ENCODE measurements at regions not wholly inside any gene's neighbourhood (a gene's known extent, or its start where the extent isn't known, plus 50 kb on each side); places are given as distances from the start of the nearest gene placed in this dataset.
"Not testable (repeated sequence)": the region's sequence is repeated elsewhere in the genome, so short reads cannot be mapped to it uniquely, and the experiment has no call there.

DNA sequence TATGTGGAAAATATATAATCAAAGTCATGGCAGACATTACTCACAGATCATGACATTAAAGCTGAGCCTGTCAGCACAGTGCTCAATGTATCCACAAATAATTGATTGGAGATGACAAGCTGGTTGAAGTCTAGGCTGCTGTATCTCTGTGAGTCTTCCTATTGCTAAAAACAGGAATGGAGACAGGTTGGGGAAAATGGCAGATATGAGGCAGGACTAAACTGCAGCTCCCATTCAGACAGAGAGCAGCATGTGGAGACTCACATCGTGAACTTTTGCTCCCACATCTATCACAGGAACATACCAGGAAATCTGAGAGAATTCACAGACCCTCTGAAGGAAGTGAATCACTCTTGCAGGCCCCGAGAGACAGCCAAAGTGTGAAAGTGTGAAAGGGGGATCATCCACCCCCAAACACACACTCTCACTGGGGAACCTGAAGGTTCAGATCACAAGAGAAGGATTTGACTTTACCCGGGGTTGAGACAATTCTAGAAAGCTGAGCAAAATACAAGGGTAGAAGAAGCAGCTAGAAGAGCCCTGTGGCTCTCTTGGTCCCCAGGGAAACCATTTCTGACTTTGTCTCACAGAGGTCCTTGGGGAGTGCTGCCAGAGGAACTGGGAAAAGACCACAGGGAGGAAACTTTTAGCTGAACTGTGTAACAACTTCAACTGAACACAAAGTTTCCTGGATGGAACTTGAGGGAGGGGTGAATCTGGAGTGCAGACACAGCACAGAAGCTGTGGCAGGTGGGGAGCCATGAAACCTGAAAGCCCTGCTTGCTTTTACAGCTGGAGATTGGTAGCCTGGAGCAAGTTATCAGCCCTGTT, 173.4 kb downstream of the S1PR1 start:
- Mint-ChIP-seq H3K4me3 (no peak overlapping the region), H3K27me3 (peaks cover 24% of the 10 kb centered on the region), H3K9me3 (no peaks in the 10 kb centered on the region), H3K27ac (ENCODE audit: low read depth) (no peak overlapping the region), H3K4me1 (peaks cover 8% of the 10 kb centered on the region), H3K36me3 (ENCODE audit: insufficient read depth) (no peaks in the 10 kb centered on the region)
- DNase-seq (ENCODE audit: low spot score in 2 of 2) (no peak), ATAC-seq (replicated peaks; ENCODE audit: extremely low read depth, poor library complexity, severe bottlenecking) (no peak)

DNA sequence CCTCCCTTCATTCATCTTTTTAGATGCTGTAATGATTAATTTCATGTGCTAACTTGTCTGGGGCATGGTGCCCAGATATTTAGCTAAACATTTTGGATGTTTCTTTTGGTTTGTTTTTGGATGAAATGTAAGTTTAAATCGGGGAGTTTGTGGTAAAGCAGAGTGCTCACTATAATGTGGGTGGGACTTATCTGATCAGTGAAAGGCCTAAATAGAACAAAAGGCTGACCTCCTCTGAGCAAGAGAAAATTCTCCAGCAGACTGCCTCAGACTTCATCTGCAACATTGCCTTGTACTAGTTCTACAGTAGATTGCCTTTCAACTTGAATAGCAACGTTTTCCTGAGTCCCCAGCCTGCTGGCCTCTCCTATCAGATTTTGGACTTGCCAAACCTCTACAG, 183.6 kb downstream of the S1PR1 start:
- Mint-ChIP-seq H3K4me3 (no peak overlapping the region), H3K27me3 (no peaks in the 10 kb centered on the region), H3K4me1 (no peaks in the 10 kb centered on the region), H3K36me3 (ENCODE audit: insufficient read depth) (no peaks in the 10 kb centered on the region), H3K9me3 (no peaks in the 10 kb centered on the region), H3K27ac (ENCODE audit: low read depth) (no peak overlapping the region)
- ATAC-seq (replicated peaks; ENCODE audit: extremely low read depth, poor library complexity, severe bottlenecking), result no peak
- DNase-seq (ENCODE audit: low spot score in 2 of 2), result no peak

DNA sequence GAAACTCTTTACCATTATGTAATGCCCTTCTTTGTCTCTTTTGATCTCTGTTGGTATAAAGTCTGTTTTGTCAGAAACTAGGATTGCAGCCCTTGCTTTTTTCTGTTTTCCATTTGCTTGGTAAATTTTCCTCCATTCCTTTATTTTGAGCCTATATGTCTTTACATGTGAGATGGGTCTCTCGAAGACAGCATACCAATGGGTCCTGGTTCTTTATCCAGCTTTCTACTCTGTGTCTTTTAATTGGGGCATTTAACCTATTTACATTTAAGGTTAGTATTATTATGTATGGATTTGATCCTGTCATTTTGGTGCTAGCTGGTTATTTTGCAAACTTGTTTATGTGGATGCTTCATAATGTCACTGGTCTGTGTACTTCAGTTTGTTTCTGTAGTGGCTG, 191.3 kb downstream of the S1PR1 start:
- H3K4me3 Mint-ChIP-seq; H3K4me1 Mint-ChIP-seq; ATAC-seq (replicated peaks; ENCODE audit: extremely low read depth, poor library complexity, severe bottlenecking); H3K27ac Mint-ChIP-seq (ENCODE audit: low read depth); H3K36me3 Mint-ChIP-seq (ENCODE audit: insufficient read depth); DNase-seq (ENCODE audit: low spot score in 2 of 2); H3K9me3 Mint-ChIP-seq: not testable (repeated sequence)
- H3K27me3 Mint-ChIP-seq, result peaks cover 11% of the 10 kb centered on the region

DNA sequence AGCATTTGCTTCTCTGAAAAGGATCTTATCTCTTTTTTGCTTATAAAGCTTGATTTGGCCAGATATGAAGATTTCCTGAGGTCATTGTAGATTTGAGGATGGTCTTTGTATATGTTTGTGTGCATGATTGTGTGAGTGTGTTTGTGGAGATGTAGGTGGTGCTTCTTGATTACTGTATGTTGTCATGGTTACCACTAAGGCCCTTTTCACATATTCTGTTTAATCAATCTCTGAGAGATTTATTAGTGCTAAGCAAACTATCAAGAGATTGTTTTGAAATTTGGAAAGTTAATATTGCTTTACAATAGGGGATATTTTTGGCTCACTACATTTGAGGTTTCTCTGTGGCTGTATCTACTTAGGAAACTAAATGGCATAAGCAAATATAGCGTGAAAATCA, 191.7 kb downstream of the S1PR1 start:
- ATAC-seq (replicated peaks; ENCODE audit: extremely low read depth, poor library complexity, severe bottlenecking) (no peak), DNase-seq (ENCODE audit: low spot score in 2 of 2) (no peak)
- Mint-ChIP-seq H3K27ac (ENCODE audit: low read depth) (no peak overlapping the region), H3K9me3 (no peaks in the 10 kb centered on the region), H3K4me1 (no peaks in the 10 kb centered on the region), H3K4me3 (no peak overlapping the region), H3K27me3 (peaks cover 15% of the 10 kb centered on the region), H3K36me3 (ENCODE audit: insufficient read depth) (peaks cover 3% of the 10 kb centered on the region)

DNA sequence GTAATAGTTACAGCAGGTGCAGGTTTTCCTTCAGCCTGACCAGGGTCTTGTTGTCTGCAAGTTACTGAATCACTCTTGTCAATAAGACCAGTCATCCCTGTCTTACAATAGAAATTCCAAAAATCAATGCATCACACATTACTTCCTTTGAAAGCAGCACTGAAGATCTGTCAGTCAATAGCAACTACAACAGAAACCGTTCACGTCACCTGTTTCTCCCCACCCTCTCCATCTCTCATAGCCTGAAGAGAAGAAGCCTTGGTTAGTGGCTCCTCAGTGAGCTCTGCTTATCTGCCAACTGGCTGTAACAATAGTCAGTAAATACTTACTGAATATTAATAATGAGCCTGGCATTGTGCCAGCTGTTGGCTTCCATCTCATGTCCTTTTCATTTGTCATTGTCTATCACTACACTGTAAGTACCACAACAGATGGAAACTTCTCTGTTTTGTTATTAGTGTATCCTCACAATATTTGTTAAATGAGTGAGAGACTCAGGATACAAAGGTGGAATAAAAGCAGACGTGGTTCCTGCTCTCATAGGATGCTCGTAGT, 195.2 kb downstream of the S1PR1 start:
- H3K9me3 Mint-ChIP-seq, result no peaks in the 10 kb centered on the region
- peaks cover 15% of the 10 kb centered on the region for H3K27me3 Mint-ChIP-seq
- no peaks in the 10 kb centered on the region for H3K4me1 Mint-ChIP-seq
- DNase-seq (ENCODE audit: low spot score in 2 of 2) (no peak), ATAC-seq (replicated peaks; ENCODE audit: extremely low read depth, poor library complexity, severe bottlenecking) (no peak)
- H3K4me3 Mint-ChIP-seq, result no peak overlapping the region
- no peak overlapping the region for H3K27ac Mint-ChIP-seq (ENCODE audit: low read depth)
- H3K36me3 Mint-ChIP-seq (ENCODE audit: insufficient read depth), result peaks cover 3% of the 10 kb centered on the region

GRCh38 chr1:101435831-101436511, 199.2 kb downstream of the S1PR1 start:
- H3K4me3 Mint-ChIP-seq, result no peak overlapping the region
- ATAC-seq (replicated peaks; ENCODE audit: extremely low read depth, poor library complexity, severe bottlenecking) (no peak), DNase-seq (ENCODE audit: low spot score in 2 of 2) (no peak)
- H3K27me3 Mint-ChIP-seq, result peaks cover 24% of the 10 kb centered on the region
- H3K36me3 Mint-ChIP-seq (ENCODE audit: insufficient read depth), result peaks cover under 1% of the 10 kb centered on the region
- no peaks in the 10 kb centered on the region for H3K4me1 Mint-ChIP-seq
- no peak overlapping the region for H3K27ac Mint-ChIP-seq (ENCODE audit: low read depth)
- H3K9me3 Mint-ChIP-seq, result no peaks in the 10 kb centered on the region

GRCh38 chr1:101437800-101438199, 201.0 kb downstream of the S1PR1 start:
- peaks cover 20% of the 10 kb centered on the region for H3K27me3 Mint-ChIP-seq
- H3K4me1 Mint-ChIP-seq, result no peaks in the 10 kb centered on the region
- H3K9me3 Mint-ChIP-seq, result no peaks in the 10 kb centered on the region
- DNase-seq (ENCODE audit: low spot score in 2 of 2), result no peak
- H3K36me3 Mint-ChIP-seq (ENCODE audit: insufficient read depth), result peaks cover 2% of the 10 kb centered on the region
- no peak overlapping the region for H3K27ac Mint-ChIP-seq (ENCODE audit: low read depth)
- no peak for ATAC-seq (replicated peaks; ENCODE audit: extremely low read depth, poor library complexity, severe bottlenecking)
- H3K4me3 Mint-ChIP-seq, result no peak overlapping the region

GRCh38 chr1:101438359-101438758, 201.5 kb downstream of the S1PR1 start:
- Mint-ChIP-seq H3K4me3 (no peak overlapping the region), H3K36me3 (ENCODE audit: insufficient read depth) (peaks cover 2% of the 10 kb centered on the region), H3K4me1 (no peaks in the 10 kb centered on the region), H3K9me3 (no peaks in the 10 kb centered on the region), H3K27me3 (peaks cover 14% of the 10 kb centered on the region), H3K27ac (ENCODE audit: low read depth) (no peak overlapping the region)
- ATAC-seq (replicated peaks; ENCODE audit: extremely low read depth, poor library complexity, severe bottlenecking), result no peak
- DNase-seq (ENCODE audit: low spot score in 2 of 2), result no peak

DNA sequence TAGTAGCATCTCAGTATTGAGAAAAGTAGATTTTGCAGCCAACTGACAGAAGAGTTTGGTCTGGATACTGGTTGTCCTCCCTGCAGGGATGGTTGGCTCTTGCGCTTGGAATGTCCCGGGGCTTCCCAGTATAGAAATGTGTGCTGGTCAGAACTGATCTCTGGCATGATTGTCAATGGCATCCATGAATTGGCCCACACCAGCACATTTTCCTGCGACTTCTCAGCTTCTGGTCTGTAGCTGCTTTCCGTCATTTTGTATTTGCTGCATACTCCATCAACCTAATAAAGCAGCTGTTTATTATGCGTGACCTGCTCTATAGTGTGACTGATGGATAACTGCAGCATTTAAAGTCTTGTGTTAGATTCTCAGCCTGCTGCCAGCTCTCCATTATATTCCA, 203.7 kb downstream of the S1PR1 start:
- Mint-ChIP-seq H3K27ac (ENCODE audit: low read depth) (no peak overlapping the region), H3K27me3 (peaks cover 13% of the 10 kb centered on the region), H3K4me1 (no peaks in the 10 kb centered on the region), H3K9me3 (no peaks in the 10 kb centered on the region), H3K36me3 (ENCODE audit: insufficient read depth) (peaks cover 2% of the 10 kb centered on the region), H3K4me3 (no peak overlapping the region)
- ATAC-seq (replicated peaks; ENCODE audit: extremely low read depth, poor library complexity, severe bottlenecking) (no peak), DNase-seq (ENCODE audit: low spot score in 2 of 2) (no peak)

- no peak for ATAC-seq (replicated peaks; ENCODE audit: extremely low read depth, poor library complexity, severe bottlenecking)
- H3K4me3 Mint-ChIP-seq, result no peak overlapping the region
- peaks cover 41% of the 10 kb centered on the region for H3K27me3 Mint-ChIP-seq
- H3K27ac Mint-ChIP-seq (ENCODE audit: low read depth), result no peak overlapping the region
- no peaks in the 10 kb centered on the region for H3K4me1 Mint-ChIP-seq
- no peaks in the 10 kb centered on the region for H3K9me3 Mint-ChIP-seq
- H3K36me3 Mint-ChIP-seq (ENCODE audit: insufficient read depth), result peaks cover 2% of the 10 kb centered on the region
- no peak for DNase-seq (ENCODE audit: low spot score in 2 of 2)
These were observed 207.6 kb downstream of the S1PR1 start for GRCh38 chr1:101444381-101444780.

DNA sequence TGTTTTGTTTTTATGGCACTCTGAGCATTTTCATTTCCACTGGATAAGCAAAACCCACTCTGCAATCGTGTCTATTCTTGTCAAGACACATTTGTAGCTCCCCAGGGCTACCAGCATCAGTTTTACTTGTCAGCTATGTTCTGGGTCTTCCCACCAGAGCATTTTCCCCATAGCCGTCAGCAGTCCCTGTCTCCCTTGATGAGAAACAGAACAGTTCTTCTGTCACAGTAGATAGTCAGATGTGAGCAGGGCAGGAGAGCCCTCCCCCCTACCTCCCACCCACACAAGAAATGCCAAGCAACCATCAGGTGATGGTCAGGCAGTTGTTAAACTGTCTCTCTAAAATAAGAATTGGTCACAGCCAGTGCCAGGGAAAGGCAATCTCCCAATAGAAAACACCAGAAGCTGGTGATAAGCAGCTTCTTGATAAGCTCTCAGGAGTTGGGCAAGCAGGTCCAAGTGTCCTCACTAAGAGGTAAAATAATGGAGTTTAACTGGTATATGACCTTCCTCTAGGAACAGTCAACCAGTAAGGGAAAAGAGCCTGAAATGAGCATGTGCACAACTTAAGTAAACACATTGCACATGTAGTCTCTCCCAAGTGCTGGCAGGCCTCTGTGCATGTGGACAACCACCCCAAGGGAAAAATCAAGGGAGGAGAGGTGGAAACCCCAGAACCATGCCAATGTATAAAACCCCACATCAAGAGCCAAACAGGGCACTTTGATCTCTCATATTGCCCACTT, 208.2 kb downstream of the S1PR1 start:
- no peak overlapping the region for H3K27ac Mint-ChIP-seq (ENCODE audit: low read depth)
- H3K4me3 Mint-ChIP-seq, result no peak overlapping the region
- peaks cover 2% of the 10 kb centered on the region for H3K36me3 Mint-ChIP-seq (ENCODE audit: insufficient read depth)
- peaks cover 48% of the 10 kb centered on the region for H3K27me3 Mint-ChIP-seq
- H3K4me1 Mint-ChIP-seq, result no peaks in the 10 kb centered on the region
- ATAC-seq (replicated peaks; ENCODE audit: extremely low read depth, poor library complexity, severe bottlenecking), result no peak
- no peak for DNase-seq (ENCODE audit: low spot score in 2 of 2)
- H3K9me3 Mint-ChIP-seq, result no peaks in the 10 kb centered on the region

- DNase-seq (ENCODE audit: low spot score in 2 of 2) (no peak), ATAC-seq (replicated peaks; ENCODE audit: extremely low read depth, poor library complexity, severe bottlenecking) (no peak)
- peaks cover 36% of the 10 kb centered on the region for H3K27me3 Mint-ChIP-seq
- no peak overlapping the region for H3K27ac Mint-ChIP-seq (ENCODE audit: low read depth)
- no peak overlapping the region for H3K4me3 Mint-ChIP-seq
- peaks cover 4% of the 10 kb centered on the region for H3K4me1 Mint-ChIP-seq
- H3K9me3 Mint-ChIP-seq, result no peaks in the 10 kb centered on the region
- no peaks in the 10 kb centered on the region for H3K36me3 Mint-ChIP-seq (ENCODE audit: insufficient read depth)
These were observed 211.2 kb downstream of the S1PR1 start for GRCh38 chr1:101448018-101448417.
